HCT116 (cell line): ENCODE measurements at regions not wholly inside any gene's neighbourhood (a gene's known extent, or its start where the extent isn't known, plus 50 kb on each side); places are given as distances from the start of the nearest gene placed in this dataset.

Experiments
- ATAC-seq: fragments of 200-7000 bp; cut with Tn5 transposase; 2 replicates; pipeline ENCODE4 v1.9.1; 2020; ENCODE audit warnings: mild to moderate bottlenecking, moderate library complexity
- BruUV-seq: library from RNA; stranded (reverse); fragments of 400-500 nt; replicated peaks from 2 replicates; lab custom pipeline; 2021; lab: Mats Ljungman, UMichigan
- CTCF ChIA-PET: fragments of 300-600 bp; sonication (Branson Sonifier 250); formaldehyde crosslinking; loops from one replicate; lab custom pipeline; 2021; ENCODE audit warnings: antibody characterized with exemption; lab: Charles Lee
- POLR2A ChIA-PET: fragments of 300-600, 350-600 bp; sonication (Branson Sonifier 250); formaldehyde crosslinking; loops from one replicate; lab custom pipeline; 2021; ENCODE audit warnings: antibody characterized with exemption; lab: Charles Lee
- RAD21 ChIA-PET, 2 experiments: fragments of 300-600 bp; sonication (Branson Sonifier 250); formaldehyde crosslinking; loops; one replicate each; lab custom pipeline; 2023; ENCODE audit warnings: low total read pairs in 2 of 2; ENCODE audit not compliant: uncharacterized antibody in 2 of 2, unreplicated experiment in 2 of 2, low non-redundant PET in 1 of 2; lab: Charles Lee
- DNase-seq: peaks from one replicate; pipeline ENCODE4 v3.0.0-alpha.2; 2010; ENCODE audit warnings: low read depth, low spot score
- H2AFZ ChIP-seq: fragments of 200-600 bp; shearing (Covaris generic), sonication (generic); 2 replicates; pipeline ENCODE4 v1.6.1; 2017; ENCODE audit warnings: low read depth, mixed run types, mixed read lengths, antibody characterized with exemption, low read length; ENCODE audit not compliant: poor library complexity, severe bottlenecking
- H3K27ac ChIP-seq: 2 replicates; pipeline ENCODE4 v1.5.1; 2012; ENCODE audit warnings: low read depth, low read length
- H3K27me3 ChIP-seq: fragments of 200-600 bp; sonication (generic); 2 replicates; pipeline ENCODE4 v1.6.1; 2016; ENCODE audit warnings: mixed run types, low read length, mixed read lengths; ENCODE audit not compliant: insufficient read depth
- H3K36me3 ChIP-seq, 2 experiments: fragments of 200-500 bp in 1 of 2; fragments of 200-600 bp in 1 of 2; sonication (Bioruptor generic) in 1 of 2; sonication (generic) in 1 of 2; 2 replicates each; pipeline versions ENCODE4 v1.5.1 to v1.6.1; 2014 to 2016; ENCODE audit warnings: low read length in 2 of 2, inconsistent platforms in 1 of 2, mixed read lengths in 1 of 2, mixed run types in 1 of 2; ENCODE audit not compliant: insufficient read depth in 2 of 2, control insufficient read depth in 1 of 2
- H3K4me1 ChIP-seq, 2 experiments: fragments of 200-600 bp in 1 of 2; sonication (generic) in 1 of 2; 2 replicates each; pipeline versions ENCODE4 v1.5.1 to v1.6.1; 2012 to 2017; ENCODE audit warnings: low read length in 2 of 2, inconsistent platforms in 1 of 2, mild to moderate bottlenecking in 1 of 2, mixed read lengths in 1 of 2, mixed run types in 1 of 2, moderate library complexity in 1 of 2; ENCODE audit not compliant: insufficient read depth in 2 of 2, control insufficient read depth in 1 of 2
- H3K4me2 ChIP-seq: fragments of 200-600 bp; sonication (generic); 2 replicates; pipeline ENCODE4 v1.6.1; 2017; ENCODE audit warnings: mixed run types, low read length, mixed read lengths
- H3K4me3 ChIP-seq, 2 experiments: fragments of 200-600 bp in 1 of 2; sonication (generic) in 1 of 2; replicated peaks in 1 of 2; 2 replicates each; pipeline ENCODE4 v1.5.1; 2011 to 2016; ENCODE audit warnings: low read length in 2 of 2, control low read depth in 1 of 2, low read depth in 1 of 2, mild to moderate bottlenecking in 1 of 2, mixed read lengths in 1 of 2, mixed run types in 1 of 2
- H3K79me2 ChIP-seq: fragments of 200-600 bp; sonication (generic); 2 replicates; pipeline ENCODE4 v1.6.1; 2017; ENCODE audit warnings: mild to moderate bottlenecking, mixed run types, low read length, moderate library complexity, mixed read lengths; ENCODE audit not compliant: insufficient read depth
- H3K9ac ChIP-seq: fragments of 200-600 bp; sonication (generic); 2 replicates; pipeline ENCODE4 v1.6.1; 2016; ENCODE audit warnings: low read length, mixed read lengths
- H3K9me2 ChIP-seq: fragments of 200-600 bp; sonication (generic), shearing (Covaris generic); 2 replicates; pipeline ENCODE4 v1.6.1; 2017; ENCODE audit warnings: mixed run types, mild to moderate bottlenecking, moderate library complexity; ENCODE audit not compliant: insufficient read depth
- H3K9me3 ChIP-seq, 2 experiments: fragments of 200-500 bp in 1 of 2; fragments of 200-600 bp in 1 of 2; sonication (Bioruptor generic) in 1 of 2; sonication (generic) in 1 of 2; 2 replicates each; pipeline ENCODE4 v1.6.1; 2014 to 2017; ENCODE audit warnings: low read length in 2 of 2, mixed read lengths in 2 of 2, inconsistent platforms in 1 of 2, low read depth in 1 of 2, mild to moderate bottlenecking in 1 of 2, mixed run types in 1 of 2, moderate library complexity in 1 of 2; ENCODE audit not compliant: control insufficient read depth in 1 of 2, insufficient read depth in 1 of 2
- H4K20me1 ChIP-seq: fragments of 200-600 bp; sonication (generic), shearing (Covaris generic); 2 replicates; pipeline ENCODE4 v1.6.1; 2017; ENCODE audit warnings: mixed run types, mild to moderate bottlenecking, moderate library complexity; ENCODE audit not compliant: insufficient read depth
- ATF3 ChIP-seq: IDR thresholded peaks from 2 replicates; pipeline ENCODE4 v1.6.1; 2012
- CEBPB ChIP-seq: IDR thresholded peaks from 2 replicates; pipeline ENCODE4 v1.6.1; 2012; ENCODE audit warnings: low read depth
- EGR1 ChIP-seq: IDR thresholded peaks from 2 replicates; pipeline ENCODE4 v1.6.1; 2012; ENCODE audit warnings: low read depth
- ELF1 ChIP-seq: IDR thresholded peaks from 2 replicates; pipeline ENCODE4 v1.6.1; 2012; ENCODE audit warnings: low read depth, borderline replicate concordance
- FOSL1 ChIP-seq: IDR thresholded peaks from 2 replicates; pipeline ENCODE4 v1.6.1; 2012; ENCODE audit warnings: low read depth
- SRF ChIP-seq: IDR thresholded peaks from 2 replicates; pipeline ENCODE4 v1.6.1; 2012; ENCODE audit warnings: low read depth
- ZNF274 ChIP-seq: fragments of 200-500 bp; sonication (Bioruptor generic); IDR thresholded peaks from 2 replicates; pipeline ENCODE4 v1.6.1; 2014; ENCODE audit warnings: mild to moderate bottlenecking, low read depth, low read length, inconsistent platforms
- intact Hi-C: fragments of 100-400 bp; cut with micrococcal nuclease; formaldehyde crosslinking; loops from 2 replicates; pipeline ENCODE4 v1.10.0; 2022
- TF ChIP-seq, protein P1 (sequence below): IDR thresholded peaks from 2 replicates; pipeline ENCODE4 v1.6.1; 2012; ENCODE audit warnings: low read depth

DNA sequence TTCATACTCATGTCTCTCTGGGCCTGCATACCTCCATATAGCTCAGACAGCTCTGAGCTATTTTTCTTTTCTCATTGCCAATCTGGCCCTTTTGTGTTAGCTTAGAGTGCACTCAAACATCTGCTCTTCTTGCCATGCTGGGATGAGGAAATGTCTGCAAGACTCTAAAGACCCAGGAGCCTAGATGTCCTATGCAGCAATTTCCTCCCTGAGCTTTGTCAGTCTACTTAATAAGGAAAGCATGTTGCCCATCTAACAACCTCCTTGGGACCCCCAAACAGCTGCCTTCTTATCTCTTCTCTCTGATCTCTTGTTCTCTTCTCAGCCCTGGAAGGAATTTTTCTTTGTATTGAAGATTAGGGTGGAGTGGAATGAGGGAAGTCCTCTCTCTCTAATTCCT is 69.2 kb downstream of the UCHL1 start:
- Histone ChIP-seq H3K4me1 (peaks cover 0 to 2% of the 10 kb centered on the region in 2 experiments; a peak in 3 of 4 replicates), H3K9me2 (no peaks in the 10 kb centered on the region), H3K4me3 (no peak overlapping the region), H3K36me3 (0 out of 4 replicates have a peak, but pooled peaks cover 0 to 3% of the 10 kb centered on the region in 2 experiments), H3K9ac (no peak overlapping the region), H2AFZ (no peak overlapping the region), H4K20me1 (no peaks in the 10 kb centered on the region)
- DNase-seq: no peak
- BruUV-seq: no TSS peak
- TF ChIP-seq FOSL1 (no peak), ZNF274 (no peak), SRF (no peak), ATF3 (no peak)
- TF ChIP-seq, all 23 proteins: peak for 0
- Histone ChIP-seq H3K27ac (no peak overlapping the region), H3K27me3 (no peaks in the 10 kb centered on the region), H3K9me3 (0 out of 4 replicates have a peak, but pooled peaks cover 0 to 9% of the 10 kb centered on the region in 2 experiments), H3K79me2 (no peaks in the 10 kb centered on the region), H3K4me2 (no peak overlapping the region)
- CTCF ChIA-PET: no interaction called here
- POLR2A ChIA-PET: no interaction called here
- RAD21 ChIA-PET: no interaction called here
- intact Hi-C loops: no loop called here
- no peak for ATAC-seq

DNA sequence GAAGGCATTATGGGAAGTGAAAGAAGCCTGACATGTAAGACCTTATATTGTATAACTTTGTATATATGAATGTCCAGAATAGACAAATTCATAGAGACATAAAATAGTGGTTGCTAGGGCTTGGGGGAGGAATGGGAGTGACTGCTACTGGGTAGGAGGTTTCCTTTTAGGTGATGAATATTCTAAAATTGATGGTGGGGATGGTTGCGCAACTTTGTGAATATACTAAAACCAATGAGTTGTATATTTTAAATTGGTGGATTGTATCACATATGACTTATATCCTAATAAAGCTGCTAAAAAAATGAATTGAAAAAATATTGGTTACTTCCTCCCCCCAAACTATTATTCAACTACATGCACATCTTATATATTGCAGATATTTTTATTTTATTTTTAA is 70.0 kb downstream of the UCHL1 start:
- DNase-seq (no peak), ATAC-seq (no peak)
- intact Hi-C loops: no loop called here
- 0 out of 2 replicates have a peak, but pooled peaks have one; percentile 18 for TF ChIP-seq CEBPB
- TF ChIP-seq EGR1: no peak
- TF ChIP-seq ELF1: no peak
- TF ChIP-seq, protein P1, sequence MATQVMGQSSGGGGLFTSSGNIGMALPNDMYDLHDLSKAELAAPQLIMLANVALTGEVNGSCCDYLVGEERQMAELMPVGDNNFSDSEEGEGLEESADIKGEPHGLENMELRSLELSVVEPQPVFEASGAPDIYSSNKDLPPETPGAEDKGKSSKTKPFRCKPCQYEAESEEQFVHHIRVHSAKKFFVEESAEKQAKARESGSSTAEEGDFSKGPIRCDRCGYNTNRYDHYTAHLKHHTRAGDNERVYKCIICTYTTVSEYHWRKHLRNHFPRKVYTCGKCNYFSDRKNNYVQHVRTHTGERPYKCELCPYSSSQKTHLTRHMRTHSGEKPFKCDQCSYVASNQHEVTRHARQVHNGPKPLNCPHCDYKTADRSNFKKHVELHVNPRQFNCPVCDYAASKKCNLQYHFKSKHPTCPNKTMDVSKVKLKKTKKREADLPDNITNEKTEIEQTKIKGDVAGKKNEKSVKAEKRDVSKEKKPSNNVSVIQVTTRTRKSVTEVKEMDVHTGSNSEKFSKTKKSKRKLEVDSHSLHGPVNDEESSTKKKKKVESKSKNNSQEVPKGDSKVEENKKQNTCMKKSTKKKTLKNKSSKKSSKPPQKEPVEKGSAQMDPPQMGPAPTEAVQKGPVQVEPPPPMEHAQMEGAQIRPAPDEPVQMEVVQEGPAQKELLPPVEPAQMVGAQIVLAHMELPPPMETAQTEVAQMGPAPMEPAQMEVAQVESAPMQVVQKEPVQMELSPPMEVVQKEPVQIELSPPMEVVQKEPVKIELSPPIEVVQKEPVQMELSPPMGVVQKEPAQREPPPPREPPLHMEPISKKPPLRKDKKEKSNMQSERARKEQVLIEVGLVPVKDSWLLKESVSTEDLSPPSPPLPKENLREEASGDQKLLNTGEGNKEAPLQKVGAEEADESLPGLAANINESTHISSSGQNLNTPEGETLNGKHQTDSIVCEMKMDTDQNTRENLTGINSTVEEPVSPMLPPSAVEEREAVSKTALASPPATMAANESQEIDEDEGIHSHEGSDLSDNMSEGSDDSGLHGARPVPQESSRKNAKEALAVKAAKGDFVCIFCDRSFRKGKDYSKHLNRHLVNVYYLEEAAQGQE: no peak
- TF ChIP-seq, all 23 proteins: peak for 1
- Histone ChIP-seq H3K9me3 (0 out of 4 replicates have a peak, but pooled peaks cover 0 to under 1% of the 10 kb centered on the region in 2 experiments), H2AFZ (no peak overlapping the region), H3K9me2 (no peaks in the 10 kb centered on the region), H4K20me1 (no peaks in the 10 kb centered on the region), H3K4me3 (no peak overlapping the region), H3K9ac (no peak overlapping the region), H3K27me3 (no peaks in the 10 kb centered on the region), H3K4me2 (no peak overlapping the region), H3K36me3 (no peaks in the 10 kb centered on the region), H3K27ac (no peak overlapping the region), H3K79me2 (no peaks in the 10 kb centered on the region), H3K4me1 (0 out of 4 replicates have a peak, but pooled peaks cover 0 to 4% of the 10 kb centered on the region in 2 experiments)
- POLR2A ChIA-PET: no interaction called here
- CTCF ChIA-PET: no interaction called here
- BruUV-seq: no TSS peak
- RAD21 ChIA-PET: no interaction called here
